ENCODE measurements at regions not wholly inside any gene's neighbourhood (a gene's known extent, or its start where the extent isn't known, plus 50 kb on each side); places are given as distances from the start of the nearest gene placed in this dataset.
"Not testable (repeated sequence)": the region's sequence is repeated elsewhere in the genome, so short reads cannot be mapped to it uniquely, and the experiment has no call there.

DNA sequence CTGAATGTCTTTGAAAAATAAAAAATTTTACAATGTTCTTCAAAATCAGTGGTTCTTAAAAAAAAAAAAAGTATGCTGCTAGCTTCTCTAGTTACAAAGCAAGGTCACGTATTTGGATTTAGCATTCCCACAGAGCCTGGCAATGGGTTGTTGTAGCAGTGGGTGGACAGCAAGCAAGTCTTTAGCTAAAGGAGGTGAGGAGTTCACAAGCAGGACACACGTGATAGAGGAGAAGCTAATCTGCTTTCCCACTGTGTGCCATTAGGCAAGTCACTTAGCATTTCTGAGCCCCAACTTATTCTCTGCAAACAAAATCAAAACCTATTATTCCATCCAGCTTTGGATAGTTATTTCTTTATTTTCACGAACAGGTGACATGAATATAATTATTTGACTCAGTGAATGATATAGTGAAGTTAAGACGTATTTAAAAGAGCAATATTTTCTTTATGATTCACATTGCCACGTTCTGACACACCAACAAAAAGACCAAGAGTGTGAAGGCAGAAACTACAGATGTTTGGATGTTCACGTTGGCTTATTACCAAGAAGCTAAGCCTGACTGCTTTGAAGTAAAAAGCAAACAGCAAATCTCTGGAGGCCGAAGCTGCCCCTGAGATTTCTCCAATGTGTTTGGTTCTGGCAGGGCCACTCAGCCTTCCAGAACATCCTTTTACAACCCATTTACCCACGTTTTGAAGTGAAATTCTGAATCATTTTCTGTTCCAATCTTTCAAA lies 612.1 kb upstream of the CDH6 start:
- DNase-seq = no peak

DNA sequence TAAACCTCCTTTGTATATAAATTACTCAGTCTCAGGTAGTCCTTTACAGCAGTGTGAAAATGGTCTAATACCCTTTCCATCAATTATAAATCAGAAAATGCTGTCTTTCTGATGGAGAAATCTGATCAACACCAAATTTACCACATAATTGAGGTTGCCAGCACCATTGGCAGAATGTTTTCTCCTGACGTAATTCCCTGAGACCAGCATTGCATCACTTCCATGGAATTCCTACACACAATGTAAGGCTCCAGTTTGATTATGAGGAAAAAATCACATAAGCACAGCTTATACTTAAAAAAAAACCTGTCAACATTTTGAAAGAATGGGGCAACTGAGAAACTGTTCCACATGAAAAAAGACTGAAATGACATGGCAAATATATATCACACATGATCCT lies 618.7 kb upstream of the CDH6 start:
- no peak for DNase-seq

DNA sequence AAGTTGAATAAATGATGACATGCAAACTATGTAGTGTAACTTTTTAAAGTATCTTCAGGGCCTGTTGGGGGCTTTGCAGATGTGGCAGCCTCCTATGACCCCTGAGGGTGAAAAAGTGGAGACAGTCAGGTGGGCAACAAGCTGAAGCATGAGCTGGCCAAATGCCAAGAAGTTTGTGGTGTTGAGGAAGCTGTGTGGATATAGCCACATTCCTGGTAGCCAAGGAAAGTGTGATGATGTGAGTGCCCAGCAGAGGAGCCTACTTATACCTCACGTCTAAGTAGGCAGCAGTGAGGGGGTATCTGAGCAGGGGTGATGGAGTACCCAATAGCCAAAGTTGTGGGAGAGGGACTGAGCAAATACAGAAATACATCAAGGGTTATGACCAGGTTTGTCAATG lies 621.2 kb upstream of the CDH6 start:
- DNase-seq = no peak

DNA sequence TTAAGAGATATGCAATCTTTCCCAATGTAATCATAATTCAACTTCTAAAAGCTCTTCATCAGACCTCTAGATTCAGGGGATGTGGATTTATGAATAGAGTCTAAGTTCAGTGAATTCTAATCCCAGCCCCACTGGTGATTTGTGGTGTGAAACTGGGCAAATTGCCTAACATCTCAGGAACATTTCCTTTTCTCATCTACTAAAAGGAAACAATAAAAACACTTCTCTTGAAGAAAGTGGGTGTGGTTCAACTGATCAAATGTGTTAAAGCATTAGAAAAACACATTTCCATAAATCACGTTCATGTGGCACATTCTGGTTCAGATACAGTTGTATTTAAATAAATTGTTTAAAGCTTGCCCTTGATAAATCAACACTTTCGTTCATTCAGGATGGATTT lies 631.7 kb upstream of the CDH6 start:
- no peak for DNase-seq

DNA sequence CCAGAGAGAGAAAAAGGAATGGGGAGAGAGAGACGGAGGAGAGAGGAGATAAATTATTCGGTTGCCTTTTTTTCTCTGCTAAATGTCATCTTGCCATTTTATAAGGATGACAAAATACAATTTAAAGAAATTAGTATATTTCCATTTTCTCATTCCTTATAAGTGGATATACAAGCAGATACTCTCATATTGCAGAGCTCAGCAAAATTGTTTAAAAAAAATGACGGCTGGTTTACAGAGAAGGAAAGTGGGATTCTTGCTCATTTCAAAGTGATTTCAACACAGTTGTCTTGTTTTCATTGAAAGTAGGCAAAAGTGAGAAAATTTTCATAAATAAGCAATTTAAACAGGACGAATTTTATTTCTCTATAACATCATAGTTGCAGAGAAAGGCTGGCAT lies 641.9 kb upstream of the CDH6 start:
- DNase-seq = no peak

DNA sequence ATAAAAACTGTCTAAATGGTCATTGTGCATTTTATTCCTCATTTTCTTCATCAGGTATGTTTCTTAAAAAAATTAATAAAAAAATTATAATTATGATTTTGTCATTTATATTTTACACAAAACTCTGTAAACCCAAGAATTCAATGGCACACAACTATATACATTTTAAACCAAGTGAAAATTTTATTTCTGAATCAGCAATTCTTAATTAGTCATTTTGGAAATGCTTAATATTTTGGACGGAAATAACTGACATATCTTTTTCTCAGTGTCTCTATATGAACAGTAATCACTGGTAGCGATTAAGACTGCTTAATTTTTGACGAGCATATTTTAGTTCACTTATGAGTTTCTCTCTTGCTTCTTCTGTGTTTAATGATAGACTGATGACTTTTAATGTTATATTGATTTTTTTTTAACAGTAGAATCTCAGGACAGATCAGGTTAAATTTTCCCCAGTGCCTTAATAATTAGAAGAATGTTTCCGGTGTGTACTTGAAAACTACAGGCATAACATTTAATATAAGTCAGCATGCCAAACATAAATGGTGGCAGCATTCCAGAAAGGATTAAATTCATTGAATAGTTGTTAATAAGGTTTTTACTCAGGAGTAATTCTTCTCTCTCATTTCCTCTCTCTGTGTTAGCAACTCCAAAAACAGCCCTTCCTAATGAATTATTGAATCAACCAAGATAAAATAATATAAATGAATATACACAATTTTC lies 644.7 kb upstream of the CDH6 start:
- DNase-seq = no peak

DNA sequence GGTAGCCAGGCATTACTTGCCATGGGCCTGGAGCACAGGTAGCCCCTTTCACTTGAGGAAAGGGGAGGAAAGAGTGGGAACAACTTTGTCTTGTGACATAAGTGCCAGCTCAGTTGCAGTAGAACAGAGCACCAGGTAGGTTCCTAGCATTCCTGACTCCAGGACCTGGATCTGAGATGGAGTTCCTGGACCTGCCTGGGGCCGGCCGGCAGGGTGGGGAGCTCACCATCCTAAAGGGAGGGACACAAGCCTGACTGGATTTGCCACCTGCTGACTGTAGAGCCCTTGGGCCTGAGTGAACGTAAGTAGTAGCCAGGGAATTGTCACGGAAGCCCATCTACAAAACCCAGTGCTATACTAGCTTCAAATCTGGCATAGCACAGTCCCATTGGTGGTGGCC lies 653.3 kb upstream of the CDH6 start:
- DNase-seq = no peak

DNA sequence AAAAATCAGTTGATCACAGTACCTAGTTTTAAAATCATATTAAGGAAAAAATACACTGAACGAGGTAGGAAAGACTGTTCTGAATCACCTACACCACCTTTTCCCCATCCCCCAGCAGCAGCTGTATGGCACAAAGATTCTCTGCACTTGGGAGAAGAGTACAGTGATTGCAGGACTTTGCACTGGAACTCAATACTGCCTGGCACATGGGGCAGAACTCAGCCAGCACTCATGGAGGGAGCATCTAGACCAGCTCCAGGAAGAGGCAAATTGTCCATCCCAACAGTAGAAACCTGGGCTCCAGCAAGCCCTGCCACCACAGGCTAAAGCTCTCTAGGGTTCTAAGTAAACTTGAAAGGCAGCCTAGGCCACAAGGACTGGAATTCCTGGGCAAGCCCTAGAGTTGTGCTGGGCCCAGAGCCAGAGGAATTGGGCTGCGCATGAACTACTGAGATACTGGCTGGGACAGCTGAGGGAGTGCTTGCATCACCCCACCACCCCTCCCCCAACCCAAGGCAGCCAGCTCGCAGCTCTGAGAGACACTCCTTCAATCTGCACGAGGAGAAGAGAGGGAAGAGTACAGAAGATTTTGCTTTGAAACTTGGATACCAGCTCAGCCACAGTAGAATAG lies 654.4 kb upstream of the CDH6 start:
- no peak for DNase-seq

DNA sequence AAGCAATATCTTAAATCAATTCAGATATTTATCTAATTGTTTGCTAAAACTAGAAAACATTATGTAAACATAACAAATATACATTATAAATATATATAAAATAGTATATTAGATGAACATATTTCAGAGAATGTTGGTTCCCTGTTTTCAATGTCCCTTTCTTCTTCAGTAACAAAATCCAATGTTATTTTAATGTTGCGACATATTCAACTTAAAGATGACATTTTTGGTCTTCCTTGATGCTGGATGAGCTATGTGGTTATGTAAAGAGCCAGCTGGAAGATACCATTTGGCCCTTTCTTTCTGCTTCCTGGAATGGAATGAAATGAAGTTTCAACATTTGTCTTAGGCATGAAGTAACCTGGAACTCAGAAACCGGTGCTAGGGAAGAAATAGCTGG lies 668.1 kb upstream of the CDH6 start:
- no peak for DNase-seq

DNA sequence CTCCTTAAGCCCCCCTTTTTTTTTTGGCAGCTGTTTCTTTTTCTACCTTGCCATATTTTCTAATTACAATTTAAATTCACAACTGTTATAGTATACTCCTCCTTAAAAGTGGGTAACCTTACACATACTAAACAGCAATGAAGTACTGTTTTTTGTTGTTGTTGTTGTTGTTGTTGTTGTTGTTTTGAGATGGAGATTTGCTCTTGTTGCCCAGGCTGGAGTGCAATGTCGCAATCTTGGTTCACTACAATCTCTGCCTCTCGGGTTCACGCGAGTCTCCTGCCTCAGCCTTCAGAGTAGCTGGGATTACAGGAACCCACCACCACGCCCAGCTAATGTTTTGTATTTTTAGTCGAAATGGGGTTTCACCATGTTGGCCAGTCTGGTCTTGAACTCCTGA lies 669.1 kb upstream of the CDH6 start:
- no peak for DNase-seq

DNA sequence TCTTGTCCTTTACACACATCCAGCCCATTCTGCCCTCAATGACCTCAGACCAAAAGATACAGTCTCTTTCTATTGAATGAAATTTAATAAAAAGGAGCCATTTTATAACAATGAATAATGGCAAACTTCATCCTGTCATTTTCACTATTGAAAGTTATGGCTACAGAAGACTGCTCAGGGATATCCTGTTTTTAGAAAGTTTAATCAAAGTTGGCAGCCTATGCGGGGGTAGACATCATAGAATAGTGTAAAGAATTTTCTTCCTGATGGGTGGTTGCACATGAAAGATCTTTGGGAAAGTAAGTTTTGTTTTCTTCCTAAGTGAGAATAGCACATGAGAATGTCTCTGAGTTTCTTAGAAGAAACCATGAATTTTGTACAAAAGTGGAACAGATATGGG lies 670.4 kb upstream of the CDH6 start:
- no peak for DNase-seq

DNA sequence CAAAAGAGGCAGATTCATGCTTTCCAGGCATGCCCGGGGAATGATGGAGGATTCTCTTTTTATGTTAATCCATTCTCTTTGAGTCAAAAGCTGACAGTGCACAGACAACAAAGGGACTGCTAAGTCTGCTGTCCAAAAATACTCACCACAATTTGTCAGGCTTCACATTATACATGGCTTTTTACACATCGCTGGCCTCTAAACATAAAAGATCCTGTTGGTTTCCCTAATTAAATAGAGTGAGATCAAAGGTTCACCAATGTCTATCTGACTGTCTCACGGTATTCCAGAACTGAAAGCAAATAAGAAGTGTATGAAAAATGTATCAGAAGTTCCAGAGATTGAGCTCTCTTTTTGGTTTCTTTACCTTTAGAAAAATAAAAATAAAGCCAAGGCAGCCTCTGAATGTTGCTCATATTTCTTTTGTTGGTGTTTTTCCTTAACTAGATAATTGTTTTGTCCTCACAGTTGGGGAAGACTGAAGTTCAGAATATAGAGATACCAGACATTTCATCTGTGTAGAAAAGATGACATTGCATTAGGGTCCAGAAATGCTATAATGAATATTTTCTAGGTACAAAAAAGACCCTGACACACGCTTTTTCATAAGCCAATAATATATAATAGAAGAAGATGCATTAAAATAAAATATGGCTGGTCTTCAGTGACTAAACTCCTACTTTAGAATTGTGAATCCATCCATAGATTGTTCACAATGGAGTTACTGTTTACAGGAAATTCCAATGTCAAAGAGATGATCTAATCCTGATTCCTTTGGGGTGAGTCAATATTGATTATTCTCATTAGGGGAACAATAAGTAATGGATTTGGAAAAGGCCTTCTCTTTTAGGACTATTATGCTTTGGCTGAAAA lies 688.2 kb upstream of the CDH6 start:
- no peak for DNase-seq

DNA sequence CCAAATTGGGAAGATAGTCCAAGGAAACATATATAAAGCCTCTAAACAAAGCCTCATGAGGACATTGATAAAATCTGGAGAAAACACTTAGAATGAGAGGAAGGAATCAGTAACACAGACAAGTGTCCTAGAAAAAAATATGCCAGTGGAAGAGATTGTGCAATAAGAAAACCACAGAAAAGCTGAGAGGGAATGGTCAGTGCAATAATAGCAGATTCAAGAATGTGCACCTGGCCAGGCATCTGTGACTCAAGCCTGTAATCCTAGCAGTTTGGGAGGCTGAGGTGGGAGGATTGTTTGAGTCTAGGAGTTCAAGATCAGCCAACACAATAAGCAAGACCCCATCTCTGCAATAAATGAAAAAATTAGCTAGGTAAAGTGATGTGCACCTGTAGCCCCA lies 691.2 kb upstream of the CDH6 start:
- DNase-seq = no peak

DNA sequence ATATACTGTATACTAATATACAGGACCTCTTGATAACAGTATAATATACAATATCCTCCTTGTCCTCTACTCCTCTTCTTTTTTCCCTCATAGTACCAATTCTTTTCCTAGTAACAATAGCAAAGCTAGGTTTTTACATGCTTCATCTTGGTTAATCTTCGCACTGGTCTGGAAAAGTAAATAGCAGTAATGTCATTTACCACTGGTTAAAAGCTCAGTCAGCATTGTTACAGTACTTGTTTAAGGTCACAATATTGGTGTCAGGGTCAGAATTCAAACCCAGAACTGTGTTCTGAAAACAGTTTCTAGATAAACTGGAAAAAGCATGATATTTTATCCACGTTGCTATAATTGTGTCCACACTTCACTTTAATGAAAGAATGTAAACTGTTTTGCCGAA lies 692.4 kb upstream of the CDH6 start:
- DNase-seq = no peak

DNA sequence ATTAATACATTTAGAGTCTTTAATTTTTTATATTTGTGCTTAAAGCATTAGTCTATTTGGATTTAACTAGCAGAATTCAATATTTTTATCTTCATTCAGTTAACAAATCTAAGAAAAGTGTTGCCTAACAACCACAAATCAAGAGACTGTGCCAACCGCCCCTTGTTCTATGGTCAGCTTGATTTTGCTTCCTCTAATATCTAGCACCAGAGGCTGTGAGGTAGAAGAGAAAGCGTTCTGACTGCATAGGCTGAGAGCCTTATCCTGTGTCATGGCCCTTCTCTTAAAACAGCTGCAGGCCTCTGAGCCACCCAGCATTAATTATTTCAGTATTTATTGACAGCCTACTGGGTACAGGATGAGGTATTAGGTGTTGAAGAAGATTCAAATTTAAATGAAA lies 693.0 kb upstream of the CDH6 start:
- DNase-seq = no peak

DNA sequence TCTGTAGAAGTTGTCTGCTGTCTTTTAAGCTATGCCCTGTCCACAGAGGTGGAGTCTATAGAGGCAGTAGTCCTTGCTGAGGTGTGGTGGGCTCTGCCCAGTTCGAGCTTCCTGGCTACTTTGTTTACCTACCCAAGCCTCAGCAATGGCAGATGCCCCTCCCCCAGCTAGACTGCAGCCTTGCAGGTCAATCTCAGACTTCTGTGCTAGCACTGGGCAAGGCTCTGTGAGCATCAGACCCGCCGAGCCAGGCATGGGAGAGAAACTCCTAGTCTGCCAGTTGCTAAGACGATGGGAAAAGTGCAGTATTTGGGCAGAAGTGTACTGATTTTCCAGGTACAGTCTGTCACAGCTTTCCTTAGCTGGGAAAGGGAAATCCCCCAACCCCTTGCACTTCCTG lies 694.1 kb upstream of the CDH6 start:
- DNase-seq = no peak

DNA sequence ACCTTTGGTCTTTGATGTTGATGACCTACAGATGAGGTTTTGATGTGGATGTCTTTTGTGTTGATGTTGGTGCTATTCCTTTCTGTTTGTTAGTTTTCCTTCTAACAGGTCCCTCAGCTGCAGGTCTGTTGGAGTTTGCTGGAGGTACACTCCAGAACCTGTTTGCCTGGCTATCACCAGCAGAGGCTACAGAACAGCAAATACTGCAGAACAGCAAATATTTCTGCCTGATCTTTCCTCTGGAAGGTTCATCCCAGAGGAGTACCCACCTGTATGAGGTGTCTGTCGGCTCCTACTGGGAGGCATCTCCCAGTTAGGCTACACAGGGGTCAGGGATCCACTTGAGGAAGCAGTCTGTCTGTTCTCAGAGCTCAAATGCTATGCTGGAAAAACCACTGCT lies 694.5 kb upstream of the CDH6 start:
- no peak for DNase-seq

DNA sequence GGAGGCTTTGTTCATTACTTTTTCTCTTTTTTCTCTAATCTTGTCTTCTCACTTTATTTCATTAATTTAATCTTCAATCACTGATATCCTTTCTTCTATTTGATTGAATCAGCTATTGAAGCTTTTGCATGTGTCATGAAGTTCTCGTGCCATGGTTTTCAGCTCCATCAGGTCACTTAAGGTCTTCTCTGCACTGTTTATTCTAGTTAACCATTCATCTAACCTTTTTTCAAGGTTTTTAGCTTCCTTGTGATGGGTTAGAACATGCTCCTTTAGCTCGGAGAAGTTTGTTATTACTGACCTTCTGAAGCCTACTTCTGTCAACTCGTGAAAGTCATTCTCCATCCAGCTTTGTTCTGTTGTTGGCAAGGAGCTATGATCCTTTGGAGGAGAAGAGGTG lies 695.0 kb upstream of the CDH6 start:
- DNase-seq = not testable (repeated sequence)

DNA sequence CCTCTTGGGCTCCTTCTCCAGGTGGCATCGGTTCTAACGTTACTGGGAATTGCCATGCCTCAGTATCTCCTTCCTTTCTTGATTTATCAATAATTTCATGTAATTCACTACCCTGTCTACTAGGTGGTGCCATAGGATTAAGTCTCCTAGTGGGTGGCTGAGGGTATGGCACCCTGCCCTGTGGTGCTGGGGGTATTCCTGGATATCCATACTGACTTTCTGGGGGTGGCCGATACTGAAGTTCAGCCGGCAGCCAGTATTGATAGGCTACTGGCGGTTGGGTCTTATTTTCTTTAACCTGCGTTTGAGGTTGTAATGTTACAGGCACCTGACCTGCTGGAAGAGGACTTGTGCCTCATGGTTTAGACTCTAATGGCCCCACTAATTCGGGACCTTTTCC lies 699.4 kb upstream of the CDH6 start:
- not testable (repeated sequence) for DNase-seq

DNA sequence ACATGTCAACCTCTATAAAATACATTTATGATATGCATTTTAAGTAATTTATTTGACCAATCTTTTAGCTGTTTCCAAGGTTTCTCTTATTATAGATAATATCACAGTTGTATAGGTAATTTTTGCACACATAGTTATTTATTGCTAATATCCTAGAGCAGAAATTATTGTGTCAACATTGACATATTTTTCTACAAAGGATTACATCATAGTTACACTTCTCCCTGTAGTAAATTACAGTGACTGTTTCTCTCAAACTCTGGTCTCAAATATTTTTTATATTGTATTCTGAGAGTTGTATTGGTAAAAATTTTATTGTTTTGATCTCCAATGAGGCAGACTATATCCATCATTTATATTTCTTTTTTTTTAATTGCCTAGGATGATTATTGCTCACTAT lies 714.4 kb upstream of the CDH6 start:
- no peak for DNase-seq

DNA sequence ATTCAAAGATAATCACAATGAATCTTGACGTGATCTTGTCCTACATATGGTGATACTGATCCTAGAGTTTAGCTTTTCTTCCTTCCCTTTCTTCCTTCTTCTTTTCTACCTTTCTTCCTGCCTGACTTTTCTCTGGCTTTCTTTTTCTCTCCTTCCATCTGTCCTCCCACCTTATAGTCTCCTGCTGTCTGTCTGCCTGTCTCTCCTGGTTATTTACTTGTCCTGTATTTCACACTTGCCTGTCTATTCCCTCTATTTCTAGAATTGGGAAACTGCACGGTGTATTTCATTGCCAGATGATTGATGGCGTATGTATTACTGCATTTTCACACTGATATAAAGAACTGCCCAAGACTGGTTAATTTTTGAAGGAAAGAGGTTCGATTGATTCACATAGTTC lies 718.1 kb upstream of the CDH6 start:
- no peak for DNase-seq

DNA sequence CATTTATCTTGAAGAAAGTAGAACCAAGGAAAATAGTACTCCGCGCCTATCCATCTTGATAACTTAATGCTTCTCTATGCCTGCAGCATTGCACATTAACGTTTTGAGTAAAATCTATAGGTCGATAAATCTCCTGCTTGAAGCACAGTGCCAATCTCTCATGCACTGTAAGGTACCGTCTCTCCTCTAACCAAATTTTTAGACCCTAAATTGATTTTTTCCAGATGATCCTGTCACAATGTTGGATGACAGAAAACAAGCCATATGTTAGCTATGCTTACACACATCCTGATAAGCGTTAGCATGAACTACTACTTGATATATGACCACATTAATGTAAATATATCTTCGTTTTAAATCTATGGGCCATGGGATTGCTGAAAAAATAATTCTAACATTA lies 723.8 kb upstream of the CDH6 start:
- DNase-seq = no peak

DNA sequence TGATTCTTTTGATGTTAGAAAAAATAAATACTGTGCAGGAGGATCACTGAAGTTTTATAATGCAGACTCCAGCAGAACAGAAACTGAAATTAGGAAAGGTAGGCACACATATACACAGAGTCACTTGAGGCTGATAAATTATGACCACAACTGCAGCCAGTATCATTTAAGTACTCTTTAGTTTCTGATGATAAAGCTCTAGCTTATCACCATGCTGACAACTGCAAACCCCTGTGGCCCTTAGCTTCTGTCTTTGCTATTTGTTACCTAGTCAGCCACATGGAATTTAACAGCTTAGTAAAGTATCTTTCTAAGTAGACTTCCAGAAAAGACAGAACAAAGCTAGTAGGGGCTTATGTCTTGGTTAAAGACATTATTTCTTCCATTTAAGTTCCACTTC lies 734.8 kb upstream of the CDH6 start:
- no peak for DNase-seq
